ENCODE measurements at regions not wholly inside any gene's neighbourhood (a gene's known extent, or its start where the extent isn't known, plus 50 kb on each side); places are given as distances from the start of the nearest gene placed in this dataset.

- DNase-seq (ENCODE audit: low read depth) = no peak
- TF ChIP-seq CTCF (IDR thresholded peaks at IDR 0.05; ENCODE audit: insufficient read depth, low read depth, low read length, missing control alignments) = no peak
- H3K4me3 ChIP-seq (ENCODE audit: low read depth, low read length) = no peak overlapping the region
Observed at GRCh38 chr18:27673861-27674260, 488.8 kb upstream of the CHST9 start.

DNA sequence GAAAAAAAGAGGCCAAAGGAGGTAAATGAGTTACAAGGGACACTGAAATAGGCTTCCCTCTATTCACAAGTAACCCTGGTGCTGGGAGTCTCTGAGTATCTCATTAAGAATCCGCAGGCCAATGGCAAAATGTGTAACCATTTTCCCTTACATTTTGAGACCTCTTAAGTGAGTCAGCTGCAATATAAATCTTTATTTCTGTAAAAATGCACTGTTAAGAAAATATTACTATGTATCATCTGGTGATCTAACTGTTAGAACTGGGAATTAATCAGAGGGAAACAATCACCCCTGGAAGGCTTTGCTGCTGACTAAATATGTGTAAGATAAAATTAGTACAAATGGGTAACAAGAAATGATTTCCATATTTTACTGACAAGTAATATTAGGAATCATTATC lies 483.1 kb upstream of the CHST9 start:
- no peak overlapping the region for H3K4me3 ChIP-seq (ENCODE audit: low read depth, low read length)
- no peak for DNase-seq (ENCODE audit: low read depth)
- no peak for TF ChIP-seq CTCF (IDR thresholded peaks at IDR 0.05; ENCODE audit: insufficient read depth, low read depth, low read length, missing control alignments)

DNA sequence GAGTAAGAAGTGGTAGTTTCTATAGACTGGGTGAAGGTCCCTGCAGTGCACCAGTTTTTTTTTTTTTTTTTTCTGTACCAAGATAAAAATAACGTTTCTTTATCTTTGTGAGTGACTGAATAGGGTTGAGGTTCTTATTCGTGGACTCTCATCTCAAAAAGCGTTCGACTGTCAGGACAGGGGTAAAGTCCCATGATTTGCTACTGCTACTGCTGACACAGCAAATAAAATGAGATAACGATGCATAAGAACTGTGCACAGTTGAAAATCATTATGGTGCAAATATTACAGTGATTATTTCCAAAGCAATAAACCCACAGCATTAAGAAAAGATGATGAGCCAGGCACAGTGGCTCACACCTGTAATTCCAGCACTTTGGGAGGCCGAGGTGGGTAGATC lies 482.0 kb upstream of the CHST9 start:
- no peak overlapping the region for H3K4me3 ChIP-seq (ENCODE audit: low read depth, low read length)
- no peak for DNase-seq (ENCODE audit: low read depth)
- TF ChIP-seq CTCF (IDR thresholded peaks at IDR 0.05; ENCODE audit: insufficient read depth, low read depth, low read length, missing control alignments) = no peak

DNA sequence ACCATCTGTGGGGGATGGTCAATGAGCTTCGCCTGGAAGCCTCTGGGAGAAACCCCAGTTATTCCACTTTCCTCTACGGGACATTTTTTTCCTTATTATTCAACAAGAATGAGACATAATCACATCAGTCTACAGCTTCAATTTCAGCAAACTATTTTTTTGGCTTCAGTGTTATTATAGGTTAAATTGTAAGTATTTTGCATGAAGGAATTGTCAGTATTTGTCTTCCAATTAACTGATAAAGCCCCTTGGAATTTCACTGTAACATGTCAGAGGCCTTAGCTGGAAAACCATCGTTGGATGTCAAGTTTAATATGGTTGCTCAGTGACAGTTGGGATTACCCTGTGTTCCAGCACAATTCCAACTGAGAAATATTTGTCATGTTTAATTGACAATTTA lies 480.9 kb upstream of the CHST9 start:
- H3K4me3 ChIP-seq (ENCODE audit: low read depth, low read length) = no peak overlapping the region
- no peak for DNase-seq (ENCODE audit: low read depth)
- no peak for TF ChIP-seq CTCF (IDR thresholded peaks at IDR 0.05; ENCODE audit: insufficient read depth, low read depth, low read length, missing control alignments)

DNA sequence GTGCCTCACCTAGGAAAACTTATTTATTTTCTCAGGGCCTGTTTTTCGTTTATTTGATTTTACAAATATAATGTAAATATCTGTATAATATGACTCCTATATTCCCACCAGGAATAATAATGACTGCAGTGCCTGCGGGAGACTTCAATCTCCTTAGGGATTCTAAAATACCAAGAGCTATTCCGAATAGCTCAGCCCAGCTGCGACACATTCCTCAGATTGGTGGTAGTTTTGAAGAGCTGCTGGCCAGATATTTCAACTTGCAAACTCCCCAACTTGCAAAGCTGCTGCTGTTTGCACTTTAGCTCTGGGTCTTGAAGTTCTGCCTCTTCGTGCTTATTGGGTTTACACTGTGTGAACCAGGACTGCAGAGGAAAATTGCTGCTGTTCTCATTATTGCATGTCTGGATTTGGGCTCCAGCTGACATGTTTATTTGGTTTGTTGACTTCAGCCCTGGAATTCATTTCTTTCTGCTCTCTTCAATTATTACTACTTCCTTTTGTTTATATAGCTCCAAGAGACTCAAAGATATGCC lies 480.2 kb upstream of the CHST9 start:
- H3K4me3 ChIP-seq (ENCODE audit: low read depth, low read length) = no peak overlapping the region
- DNase-seq (ENCODE audit: low read depth) = no peak
- no peak for TF ChIP-seq CTCF (IDR thresholded peaks at IDR 0.05; ENCODE audit: insufficient read depth, low read depth, low read length, missing control alignments)

GRCh38 chr18:27662949-27663348 lies 477.8 kb upstream of the CHST9 start:
- no peak overlapping the region for H3K4me3 ChIP-seq (ENCODE audit: low read depth, low read length)
- TF ChIP-seq CTCF (IDR thresholded peaks at IDR 0.05; ENCODE audit: insufficient read depth, low read depth, low read length, missing control alignments) = no peak
- DNase-seq (ENCODE audit: low read depth) = no peak

GRCh38 chr18:27662537-27662936 lies 477.4 kb upstream of the CHST9 start:
- no peak for TF ChIP-seq CTCF (IDR thresholded peaks at IDR 0.05; ENCODE audit: insufficient read depth, low read depth, low read length, missing control alignments)
- DNase-seq (ENCODE audit: low read depth) = no peak
- H3K4me3 ChIP-seq (ENCODE audit: low read depth, low read length) = no peak overlapping the region
